ENCODE measurements at regions not wholly inside any gene's neighbourhood (a gene's known extent, or its start where the extent isn't known, plus 50 kb on each side); places are given as distances from the start of the nearest gene placed in this dataset.

DNA sequence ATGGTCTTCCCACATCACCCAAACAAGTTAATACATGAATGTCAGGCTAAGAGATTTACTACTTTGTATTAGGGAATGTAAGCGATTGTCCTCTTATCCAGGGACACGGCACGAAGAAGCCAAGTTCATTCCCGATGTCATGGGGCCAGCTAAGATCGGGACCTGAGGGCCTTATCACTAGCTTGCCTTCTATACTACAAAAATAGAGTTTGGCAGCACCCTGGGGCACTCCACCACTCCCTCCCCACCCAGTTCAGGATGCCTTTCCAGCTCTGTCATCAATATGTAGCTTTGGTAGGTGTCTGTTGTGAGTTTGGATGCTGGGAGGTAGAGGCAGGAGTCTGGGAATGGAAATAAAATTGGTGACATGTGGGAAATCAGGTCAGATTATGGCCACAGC lies 197.5 kb downstream of the ATG4C start:
- Histone ChIP-seq H3K4me1 (ENCODE audit: insufficient read depth, low read length, poor library complexity, severe bottlenecking) (no peaks in the 10 kb centered on the region), H2AFZ (ENCODE audit: low read length) (no peak overlapping the region), H4K20me1 (ENCODE audit: insufficient read depth, low read length, poor library complexity, severe bottlenecking) (no peaks in the 10 kb centered on the region), H3K9ac (ENCODE audit: low read depth, low read length, poor library complexity, severe bottlenecking) (no peak overlapping the region), H3K9me2 (replicated peaks; ENCODE audit: low read depth, low read length) (no peaks in the 10 kb centered on the region), H3K4me3 (ENCODE audit: low read length, poor library complexity, severe bottlenecking) (no peak overlapping the region), H3F3A (ENCODE audit: low read depth) (no peaks in the 10 kb centered on the region), H3K27me3 (ENCODE audit: insufficient read depth, low read length, poor library complexity, severe bottlenecking) (peaks cover 4% of the 10 kb centered on the region), H3K79me2 (ENCODE audit: insufficient read depth, low read length) (no peaks in the 10 kb centered on the region), H3K9me3 (ENCODE audit: insufficient read depth, low read depth, low read length) (no peaks in the 10 kb centered on the region), H3K36me3 (ENCODE audit: insufficient read depth, low read length) (no peaks in the 10 kb centered on the region), H3K4me2 (ENCODE audit: low read depth, low read length, poor library complexity, severe bottlenecking) (no peak overlapping the region)
- TF ChIP-seq, protein P1, sequence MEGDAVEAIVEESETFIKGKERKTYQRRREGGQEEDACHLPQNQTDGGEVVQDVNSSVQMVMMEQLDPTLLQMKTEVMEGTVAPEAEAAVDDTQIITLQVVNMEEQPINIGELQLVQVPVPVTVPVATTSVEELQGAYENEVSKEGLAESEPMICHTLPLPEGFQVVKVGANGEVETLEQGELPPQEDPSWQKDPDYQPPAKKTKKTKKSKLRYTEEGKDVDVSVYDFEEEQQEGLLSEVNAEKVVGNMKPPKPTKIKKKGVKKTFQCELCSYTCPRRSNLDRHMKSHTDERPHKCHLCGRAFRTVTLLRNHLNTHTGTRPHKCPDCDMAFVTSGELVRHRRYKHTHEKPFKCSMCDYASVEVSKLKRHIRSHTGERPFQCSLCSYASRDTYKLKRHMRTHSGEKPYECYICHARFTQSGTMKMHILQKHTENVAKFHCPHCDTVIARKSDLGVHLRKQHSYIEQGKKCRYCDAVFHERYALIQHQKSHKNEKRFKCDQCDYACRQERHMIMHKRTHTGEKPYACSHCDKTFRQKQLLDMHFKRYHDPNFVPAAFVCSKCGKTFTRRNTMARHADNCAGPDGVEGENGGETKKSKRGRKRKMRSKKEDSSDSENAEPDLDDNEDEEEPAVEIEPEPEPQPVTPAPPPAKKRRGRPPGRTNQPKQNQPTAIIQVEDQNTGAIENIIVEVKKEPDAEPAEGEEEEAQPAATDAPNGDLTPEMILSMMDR (conservative IDR thresholded peaks at IDR 0.05; ENCODE audit: low read length), result no peak
- no peak for TF ChIP-seq EZH2phosphoT487 (IDR thresholded peaks at IDR 0.05; ENCODE audit: borderline replicate concordance)

DNA sequence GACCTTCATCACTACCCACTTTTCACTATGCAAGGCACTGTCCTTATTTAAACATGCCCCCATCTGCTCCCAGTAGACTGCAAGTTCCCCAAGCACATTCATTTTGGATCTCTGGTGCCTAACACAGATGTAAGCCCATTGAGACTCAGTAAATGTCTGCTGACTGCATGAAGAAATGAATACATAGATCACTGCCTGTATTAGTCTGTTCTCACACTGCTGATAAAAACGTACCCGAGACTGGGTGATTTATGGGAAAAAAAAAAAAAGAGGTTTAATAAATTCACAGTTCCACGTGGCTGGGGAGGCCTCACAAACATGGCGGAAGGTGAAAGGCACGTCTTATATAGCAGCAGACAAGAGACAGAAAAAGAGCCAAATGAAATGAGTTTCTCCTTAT lies 204.9 kb downstream of the ATG4C start:
- no peak overlapping the region for H3K9ac ChIP-seq (ENCODE audit: low read depth, low read length, poor library complexity, severe bottlenecking)
- no peaks in the 10 kb centered on the region for H3K9me3 ChIP-seq (ENCODE audit: insufficient read depth, low read depth, low read length)
- H4K20me1 ChIP-seq (ENCODE audit: insufficient read depth, low read length, poor library complexity, severe bottlenecking), result no peaks in the 10 kb centered on the region
- H3K4me2 ChIP-seq (ENCODE audit: low read depth, low read length, poor library complexity, severe bottlenecking), result no peak overlapping the region
- H3K27me3 ChIP-seq (ENCODE audit: insufficient read depth, low read length, poor library complexity, severe bottlenecking), result peaks cover 5% of the 10 kb centered on the region
- no peaks in the 10 kb centered on the region for H3K9me2 ChIP-seq (replicated peaks; ENCODE audit: low read depth, low read length)
- TF ChIP-seq, protein P1 (conservative IDR thresholded peaks at IDR 0.05; ENCODE audit: low read length), result no peak
- no peak for TF ChIP-seq EZH2phosphoT487 (IDR thresholded peaks at IDR 0.05; ENCODE audit: borderline replicate concordance)
- H3K36me3 ChIP-seq (ENCODE audit: insufficient read depth, low read length), result no peaks in the 10 kb centered on the region
- no peak overlapping the region for H3K4me3 ChIP-seq (ENCODE audit: low read length, poor library complexity, severe bottlenecking)
- no peak overlapping the region for H2AFZ ChIP-seq (ENCODE audit: low read length)
- H3F3A ChIP-seq (ENCODE audit: low read depth), result no peaks in the 10 kb centered on the region
- no peaks in the 10 kb centered on the region for H3K79me2 ChIP-seq (ENCODE audit: insufficient read depth, low read length)
- no peaks in the 10 kb centered on the region for H3K4me1 ChIP-seq (ENCODE audit: insufficient read depth, low read length, poor library complexity, severe bottlenecking)

DNA sequence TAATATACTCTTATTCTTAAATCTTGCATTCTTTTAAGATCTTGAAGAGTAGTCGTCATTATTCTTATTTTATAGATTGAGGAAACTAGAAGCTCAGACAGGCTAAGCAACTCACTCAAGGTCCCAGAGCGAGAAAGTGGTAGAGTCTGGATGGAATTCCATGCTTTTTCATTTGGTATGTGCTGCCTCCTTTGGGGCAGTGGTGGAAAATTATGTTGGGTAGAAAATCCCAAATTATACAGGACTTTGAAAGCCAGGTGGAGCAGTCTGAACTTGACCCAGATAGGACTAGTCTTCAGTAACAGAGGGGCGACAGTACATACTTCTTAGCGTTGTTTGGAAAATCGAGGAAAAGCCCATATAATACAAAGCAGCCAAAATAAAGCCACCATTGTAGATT lies 205.6 kb downstream of the ATG4C start:
- TF ChIP-seq, protein P1 (conservative IDR thresholded peaks at IDR 0.05; ENCODE audit: low read length), result no peak
- no peak for TF ChIP-seq EZH2phosphoT487 (IDR thresholded peaks at IDR 0.05; ENCODE audit: borderline replicate concordance)

More for the DNA sequence above, 205.6 kb downstream of the ATG4C start:
- H4K20me1 ChIP-seq (ENCODE audit: insufficient read depth, low read length, poor library complexity, severe bottlenecking), result no peaks in the 10 kb centered on the region
- no peak overlapping the region for H3K4me2 ChIP-seq (ENCODE audit: low read depth, low read length, poor library complexity, severe bottlenecking)
- H3K9ac ChIP-seq (ENCODE audit: low read depth, low read length, poor library complexity, severe bottlenecking), result no peak overlapping the region
- H3K36me3 ChIP-seq (ENCODE audit: insufficient read depth, low read length), result no peaks in the 10 kb centered on the region
- no peaks in the 10 kb centered on the region for H3K79me2 ChIP-seq (ENCODE audit: insufficient read depth, low read length)
- peaks cover 5% of the 10 kb centered on the region for H3K27me3 ChIP-seq (ENCODE audit: insufficient read depth, low read length, poor library complexity, severe bottlenecking)
- no peaks in the 10 kb centered on the region for H3F3A ChIP-seq (ENCODE audit: low read depth)
- no peaks in the 10 kb centered on the region for H3K4me1 ChIP-seq (ENCODE audit: insufficient read depth, low read length, poor library complexity, severe bottlenecking)
- H3K9me3 ChIP-seq (ENCODE audit: insufficient read depth, low read depth, low read length), result no peaks in the 10 kb centered on the region
- H2AFZ ChIP-seq (ENCODE audit: low read length), result no peak overlapping the region
- no peaks in the 10 kb centered on the region for H3K9me2 ChIP-seq (replicated peaks; ENCODE audit: low read depth, low read length)
- H3K4me3 ChIP-seq (ENCODE audit: low read length, poor library complexity, severe bottlenecking), result no peak overlapping the region
